IMR-90 (cell line): ENCODE measurements at regions not wholly inside any gene's neighbourhood (a gene's known extent, or its start where the extent isn't known, plus 50 kb on each side); places are given as distances from the start of the nearest gene placed in this dataset.

Experiments
- ATAC-seq: fragments of 200-7000 bp; cut with Tn5 transposase; 2 replicates; pipeline ENCODE4 v1.9.1; 2020; ENCODE audit warnings: low read depth, mild to moderate bottlenecking, moderate library complexity
- BruUV-seq: library from RNA; stranded (reverse); fragments of 400-500 nt; replicated peaks from 2 replicates; lab custom pipeline; 2021; lab: Mats Ljungman, UMichigan
- CTCF ChIA-PET: fragments of 300-600 bp; formaldehyde crosslinking; extraction: SDS; loops from one replicate; lab custom pipeline; 2021; ENCODE audit warnings: antibody characterized with exemption; lab: Yijun Ruan, JAX
- POLR2A ChIA-PET: fragments of 300-600 bp; sonication (Branson Sonifier 250); formaldehyde crosslinking; loops from one replicate; lab custom pipeline; 2022; ENCODE audit warnings: antibody characterized with exemption; ENCODE audit not compliant: unreplicated experiment; lab: Charles Lee
- DNase-seq: peaks from one replicate; pipeline ENCODE4 v3.0.0; 2013
- H2AFZ ChIP-seq: replicated peaks from 2 replicates; pipeline ENCODE3; 2013; ENCODE audit warnings: low read length, mild to moderate bottlenecking; ENCODE audit not compliant: poor library complexity
- H2AK5ac ChIP-seq: 2 replicates; pipeline ENCODE4 v1.6.1; 2013; ENCODE audit warnings: low read depth, low read length, inconsistent platforms
- H2AK9ac ChIP-seq: replicated peaks from 2 replicates; pipeline ENCODE3; 2013; ENCODE audit warnings: mild to moderate bottlenecking, low read depth, low read length, moderate library complexity; ENCODE audit not compliant: poor library complexity
- H2BK120ac ChIP-seq: 2 replicates; pipeline ENCODE4 v1.6.1; 2013; ENCODE audit warnings: low read depth, low read length, inconsistent platforms
- H2BK15ac ChIP-seq: 3 replicates; pipeline ENCODE4 v1.6.1; 2013; ENCODE audit warnings: low read depth, low read length, inconsistent platforms
- H2BK20ac ChIP-seq: 2 replicates; pipeline ENCODE4 v1.6.1; 2013; ENCODE audit warnings: low read depth, mild to moderate bottlenecking, inconsistent platforms, low read length, moderate library complexity
- H2BK5ac ChIP-seq: 2 replicates; pipeline ENCODE4 v1.6.1; 2013; ENCODE audit warnings: mild to moderate bottlenecking, low read depth, low read length, inconsistent platforms; ENCODE audit not compliant: poor library complexity, severe bottlenecking
- H3K14ac ChIP-seq: replicated peaks from 2 replicates; pipeline ENCODE4 v1.6.1; 2013; ENCODE audit warnings: low read depth, low read length, inconsistent platforms
- H3K18ac ChIP-seq: 2 replicates; pipeline ENCODE4 v1.6.1; 2013; ENCODE audit warnings: low read depth, low read length, control low read depth
- H3K23ac ChIP-seq: 2 replicates; pipeline ENCODE4 v1.6.1; 2013; ENCODE audit warnings: low read depth, low read length, inconsistent platforms
- H3K27ac ChIP-seq: 2 replicates; pipeline ENCODE4 v1.5.1; 2013; ENCODE audit warnings: mild to moderate bottlenecking, control low read depth, low read length; ENCODE audit not compliant: insufficient read depth
- H3K27me3 ChIP-seq: 2 replicates; pipeline ENCODE4 v1.6.1; 2013; ENCODE audit warnings: low read length; ENCODE audit not compliant: control insufficient read depth, insufficient read depth
- H3K36me3 ChIP-seq: 2 replicates; pipeline ENCODE4 v1.6.1; 2013; ENCODE audit warnings: low read length, mixed read lengths; ENCODE audit not compliant: control insufficient read depth, insufficient read depth
- H3K4ac ChIP-seq: 2 replicates; pipeline ENCODE4 v1.6.1; 2013; ENCODE audit warnings: low read depth, low read length, inconsistent platforms
- H3K4me1 ChIP-seq: 2 replicates; pipeline ENCODE4 v1.6.1; 2013; ENCODE audit warnings: low read length, mixed read lengths; ENCODE audit not compliant: control insufficient read depth, insufficient read depth
- H3K4me2 ChIP-seq: 2 replicates; pipeline ENCODE4 v1.6.1; 2013; ENCODE audit warnings: low read depth, mild to moderate bottlenecking, control low read depth, low read length, moderate library complexity
- H3K4me3 ChIP-seq: 2 replicates; pipeline ENCODE4 v1.5.1; 2013; ENCODE audit warnings: low read depth, mild to moderate bottlenecking, control low read depth, low read length, moderate library complexity; ENCODE audit not compliant: insufficient read depth
- H3K56ac ChIP-seq: 2 replicates; pipeline ENCODE4 v1.6.1; 2013; ENCODE audit warnings: low read length, inconsistent platforms; ENCODE audit not compliant: insufficient read depth; ENCODE audit errors: extremely low read depth
- H3K79me1 ChIP-seq, 2 experiments: 2 replicates each; pipeline ENCODE4 v1.6.1; 2013; ENCODE audit warnings: low read length in 2 of 2, inconsistent platforms in 1 of 2, low read depth in 1 of 2
- H3K9ac ChIP-seq: 2 replicates; pipeline ENCODE4 v1.6.1; 2013; ENCODE audit warnings: low read depth, low read length, control low read depth
- H3K9me1 ChIP-seq: 2 replicates; pipeline ENCODE4 v1.6.1; 2013; ENCODE audit warnings: low read length, inconsistent platforms; ENCODE audit not compliant: insufficient read depth
- H3K9me3 ChIP-seq: 2 replicates; pipeline ENCODE4 v1.6.1; 2013; ENCODE audit warnings: low read length; ENCODE audit not compliant: control insufficient read depth, insufficient read depth
- H4K20me1 ChIP-seq: 2 replicates; pipeline ENCODE4 v1.6.1; 2013; ENCODE audit warnings: low read length, inconsistent platforms; ENCODE audit not compliant: insufficient read depth
- H4K5ac ChIP-seq: 2 replicates; pipeline ENCODE4 v1.6.1; 2013; ENCODE audit warnings: mild to moderate bottlenecking, low read depth, low read length, control low read depth
- H4K8ac ChIP-seq, 2 experiments: 2 replicates each; pipeline ENCODE4 v1.6.1; 2013; ENCODE audit warnings: low read depth in 2 of 2, low read length in 2 of 2, control low read depth in 1 of 2, inconsistent platforms in 1 of 2
- H4K91ac ChIP-seq: 2 replicates; pipeline ENCODE4 v1.6.1; 2013; ENCODE audit warnings: low read depth, low read length, inconsistent platforms; ENCODE audit not compliant: insufficient read depth
- CEBPB ChIP-seq: IDR thresholded peaks from 2 replicates; pipeline ENCODE4 v1.6.1; 2012; ENCODE audit warnings: low read depth, low read length, improper control_type of control experiment
- CHD1 ChIP-seq: IDR thresholded peaks from 2 replicates; pipeline ENCODE4 v1.6.1; 2012; ENCODE audit warnings: low read depth, low read length, improper control_type of control experiment
- CTCF ChIP-seq: conservative IDR thresholded peaks from 2 replicates; pipeline ENCODE4 v1.5.1; 2012; ENCODE audit warnings: mild to moderate bottlenecking, low read depth, low read length, improper control_type of control experiment
- ELK1 ChIP-seq: fragments of 150-350 bp; IDR thresholded peaks from 2 replicates; pipeline ENCODE4 v1.6.1; 2016; ENCODE audit warnings: low read depth, mild to moderate bottlenecking, low read length, moderate library complexity, borderline replicate concordance
- FOS ChIP-seq: fragments of 150-350 bp; IDR thresholded peaks from 2 replicates; pipeline ENCODE4 v1.6.1; 2016; ENCODE audit warnings: low read depth, low read length
- MAFK ChIP-seq: IDR thresholded peaks from 2 replicates; pipeline ENCODE4 v1.6.1; 2012; ENCODE audit warnings: low read depth, low read length, improper control_type of control experiment
- MAZ ChIP-seq: IDR thresholded peaks from 2 replicates; pipeline ENCODE4 v1.6.1; 2012; ENCODE audit warnings: low read depth, mild to moderate bottlenecking, low read length, improper control_type of control experiment, moderate library complexity, borderline replicate concordance
- MXI1 ChIP-seq: IDR thresholded peaks from 2 replicates; pipeline ENCODE4 v1.6.1; 2012; ENCODE audit warnings: low read depth, mild to moderate bottlenecking, low read length, moderate library complexity, borderline replicate concordance
- NFE2L2 ChIP-seq: fragments of 150-350 bp; IDR thresholded peaks from 2 replicates; pipeline ENCODE4 v1.6.1; 2016; ENCODE audit warnings: low read depth, mild to moderate bottlenecking, low read length
- POLR2A ChIP-seq: IDR thresholded peaks from 2 replicates; pipeline ENCODE4 v1.6.1; 2012; ENCODE audit warnings: mild to moderate bottlenecking, low read depth, low read length
- RAD21 ChIP-seq: IDR thresholded peaks from 2 replicates; pipeline ENCODE4 v1.6.1; 2012; ENCODE audit warnings: low read length, improper control_type of control experiment
- RCOR1 ChIP-seq: IDR thresholded peaks from 2 replicates; pipeline ENCODE4 v1.6.1; 2012; ENCODE audit warnings: mild to moderate bottlenecking, low read length, improper control_type of control experiment; ENCODE audit not compliant: insufficient replicate concordance
- RFX5 ChIP-seq: IDR thresholded peaks from 2 replicates; pipeline ENCODE4 v1.8.0; 2012; ENCODE audit warnings: low read depth, mild to moderate bottlenecking, low read length, moderate library complexity
- SMC3 ChIP-seq: fragments of 150-350 bp; IDR thresholded peaks from 2 replicates; pipeline ENCODE4 v1.6.1; 2016; ENCODE audit warnings: low read depth, mild to moderate bottlenecking, antibody characterized with exemption, low read length, moderate library complexity
- USF2 ChIP-seq: fragments of 150-350 bp; IDR thresholded peaks from 2 replicates; pipeline ENCODE4 v1.6.1; 2017; ENCODE audit warnings: mild to moderate bottlenecking, antibody characterized with exemption, low read length, low read depth
- WGBS, 2 experiments: methylation state at CpG; one replicate each; pipeline versions ENCODE4 v1.1.5 to v1.1.7; 2013; ENCODE audit warnings: missing lambda C conversion rate in 2 of 2; ENCODE audit not compliant: insufficient read length in 1 of 2; ENCODE audit errors: extremely low coverage in 2 of 2; 5-methylcytosine and 5-hydroxymethylcytosine counted together
- dilution Hi-C: fragments of 300-500 bp; cut with HindIII; formaldehyde crosslinking; loops from one replicate; pipeline ENCODE4 v1.14.3; 2018; ENCODE audit warnings: low sequenced_read_pairs; ENCODE audit not compliant: unreplicated experiment
- in situ Hi-C: fragments of 300-500 bp; cut with MboI; formaldehyde crosslinking; loops from 3 replicates; pipeline ENCODE4 v1.14.3; 2019; ENCODE audit warnings: low sequenced_read_pairs, inconsistent platforms, mixed read lengths
- intact Hi-C: fragments of 100-400 bp; cut with micrococcal nuclease; formaldehyde crosslinking; loops from 2 replicates; pipeline ENCODE4 v1.10.0; 2022

- ATAC-seq (no peak), DNase-seq (no peak)
- TF ChIP-seq RAD21, result no peak
- no peak for TF ChIP-seq CHD1
- no peak for TF ChIP-seq MAZ
- TF ChIP-seq NFE2L2, result no peak
- TF ChIP-seq RFX5, result no peak
- TF ChIP-seq USF2, result no peak
- TF ChIP-seq MAFK, result no peak
- TF ChIP-seq ELK1, result no peak
- no peak for TF ChIP-seq CEBPB
- TF ChIP-seq POLR2A, result no peak
- no peak for TF ChIP-seq CTCF
- TF ChIP-seq RCOR1, result no peak
- TF ChIP-seq FOS, result no peak
- TF ChIP-seq MXI1, result no peak
- TF ChIP-seq SMC3, result no peak
- dilution Hi-C loops (no loop called here), in situ Hi-C loops (no loop called here), intact Hi-C loops (no loop called here)
- no peak overlapping the region for H2AFZ ChIP-seq
- no peaks in the 10 kb centered on the region for H4K20me1 ChIP-seq
- BruUV-seq, result no TSS peak
- H2BK15ac ChIP-seq, result no peak overlapping the region
- WGBS, 2 experiments, result no CpG with 5 or more reads among the region's 4 CpGs
- H3K9ac ChIP-seq, result no peak overlapping the region
- H3K4me1 ChIP-seq, result no peaks in the 10 kb centered on the region
- H3K4me3 ChIP-seq, result no peak overlapping the region
- POLR2A ChIA-PET, result no interaction called here
- no peaks in the 10 kb centered on the region for H3K9me3 ChIP-seq
- H3K9me1 ChIP-seq, result no peaks in the 10 kb centered on the region
- H2BK20ac ChIP-seq, result no peak overlapping the region
- no peak overlapping the region for H4K8ac ChIP-seq
- H3K4ac ChIP-seq, result no peak overlapping the region
- no peak overlapping the region for H4K91ac ChIP-seq
- H2BK5ac ChIP-seq, result no peak overlapping the region
- no peaks in the 10 kb centered on the region for H3K79me1 ChIP-seq
- H3K23ac ChIP-seq, result no peak overlapping the region
- CTCF ChIA-PET, result no interaction called here
- no peak overlapping the region for H2AK9ac ChIP-seq
- no peak overlapping the region for H3K4me2 ChIP-seq
- no peak overlapping the region for H2BK120ac ChIP-seq
- no peak overlapping the region for H2AK5ac ChIP-seq
- no peaks in the 10 kb centered on the region for H3K27me3 ChIP-seq
- H3K18ac ChIP-seq, result no peak overlapping the region
- no peak overlapping the region for H3K27ac ChIP-seq
- no peak overlapping the region for H3K56ac ChIP-seq
- no peak overlapping the region for H3K14ac ChIP-seq
- H4K5ac ChIP-seq, result no peak overlapping the region
- H3K36me3 ChIP-seq, result no peaks in the 10 kb centered on the region
Observed at GRCh38 chr5:87671146-87671545, 258.4 kb upstream of the CCNH start.
